ENCODE measurements at regions not wholly inside any gene's neighbourhood (a gene's known extent, or its start where the extent isn't known, plus 50 kb on each side); places are given as distances from the start of the nearest gene placed in this dataset.

DNA sequence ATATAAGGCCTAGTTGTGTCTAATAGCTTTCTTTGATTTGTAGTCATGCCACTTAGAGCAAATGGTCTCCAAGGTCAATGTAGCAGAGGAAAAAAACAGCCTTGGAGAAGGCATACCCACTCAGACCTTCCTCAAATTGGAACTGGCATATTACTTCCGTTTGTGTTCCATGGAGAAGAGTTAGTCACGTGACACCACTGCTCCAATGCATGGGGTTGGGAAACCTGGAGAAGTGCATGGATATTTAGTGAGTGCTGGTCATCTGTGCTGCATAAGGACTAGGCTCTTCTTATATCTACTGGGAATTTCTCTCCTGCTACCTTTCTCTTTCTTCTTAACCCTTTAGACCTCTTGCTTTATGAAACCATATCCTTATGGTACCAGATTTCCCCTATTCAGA, 167.8 kb downstream of the BACH1 start:
- no peak for FAIRE-seq
- H3K27ac ChIP-seq (ENCODE audit: control insufficient read depth, insufficient read depth): no peak overlapping the region
- 0 out of 2 replicates have a peak, but pooled peaks cover 4% of the 10 kb centered on the region for H3K4me1 ChIP-seq (ENCODE audit: control insufficient read depth, insufficient read depth, low read length)
- no peak for ATAC-seq
- POLR2A ChIA-PET: no interaction called here
- RAD21 ChIA-PET (ENCODE audit: unreplicated experiment): no interaction called here
- in situ Hi-C loops (cut with MboI): no loop called here
- WGBS (ENCODE audit: insufficient coverage, insufficient replicate concordance, low lambda C conversion rate, missing lambda C conversion rate): 86% methylated on average over 2 of the region's 2 CpGs
- no peak overlapping the region for H3K4me3 ChIP-seq
- intact Hi-C loops (cut with micrococcal nuclease; ENCODE audit: unreplicated experiment): no loop called here
- BruUV-seq (replicated peaks): no TSS peak
- H2AFZ ChIP-seq (ENCODE audit: control insufficient read depth, low read depth, low read length): no peak overlapping the region
- H3K27me3 ChIP-seq (replicated peaks in 1 of 2; ENCODE audit: control insufficient read depth in 2 of 2, insufficient read depth in 2 of 2, low read length in 1 of 2): no peaks in the 10 kb centered on the region
- DNase-seq (ENCODE audit: low read depth, low spot score): no peak
- H3K4me2 ChIP-seq (ENCODE audit: control insufficient read depth, insufficient read depth): no peak overlapping the region
- no peaks in the 10 kb centered on the region for H3K36me3 ChIP-seq (ENCODE audit: control insufficient read depth in 2 of 2, insufficient read depth in 2 of 2, low read length in 1 of 2)
- TF ChIP-seq FOS (IDR thresholded peaks at IDR 0.05; ENCODE audit: borderline replicate concordance, extremely low read depth, insufficient read length) (no peak), MEF2A (IDR thresholded peaks at IDR 0.05; ENCODE audit: insufficient read depth, low read depth, low read length) (no peak), HDAC2 (IDR thresholded peaks at IDR 0.05) (no peak)
- H3K9ac ChIP-seq (ENCODE audit: control insufficient read depth, insufficient read depth, low read length): no peak overlapping the region
- CTCF ChIA-PET: no interaction called here
- H3K9me3 ChIP-seq (replicated peaks; ENCODE audit: control insufficient read depth, insufficient read depth, low read length): no peaks in the 10 kb centered on the region
- no peaks in the 10 kb centered on the region for H3K79me2 ChIP-seq (ENCODE audit: control insufficient read depth, insufficient read depth, low read length)
- H4K20me1 ChIP-seq (ENCODE audit: control insufficient read depth, insufficient read depth): no peaks in the 10 kb centered on the region
- SMC1A ChIA-PET (ENCODE audit: uncharacterized antibody, unreplicated experiment): no interaction called here

- intact Hi-C loops (cut with micrococcal nuclease; ENCODE audit: unreplicated experiment) (loop anchor here (10.0 kb wide), 1 partner anchor 376 kb away; no protein-coding TSS in a partner anchor), in situ Hi-C loops (cut with MboI) (no loop called here)
- Histone ChIP-seq H3K27me3 (replicated peaks in 1 of 2; ENCODE audit: control insufficient read depth in 2 of 2, insufficient read depth in 2 of 2, low read length in 1 of 2) (no peaks in the 10 kb centered on the region), H3K9me3 (replicated peaks; ENCODE audit: control insufficient read depth, insufficient read depth, low read length) (no peaks in the 10 kb centered on the region), H3K9ac (ENCODE audit: control insufficient read depth, insufficient read depth, low read length) (no peak overlapping the region), H3K27ac (ENCODE audit: control insufficient read depth, insufficient read depth) (no peak overlapping the region), H2AFZ (ENCODE audit: control insufficient read depth, low read depth, low read length) (no peak overlapping the region), H3K36me3 (ENCODE audit: control insufficient read depth in 2 of 2, insufficient read depth in 2 of 2, low read length in 1 of 2) (no peaks in the 10 kb centered on the region), H3K4me2 (ENCODE audit: control insufficient read depth, insufficient read depth) (no peak overlapping the region), H3K4me1 (ENCODE audit: control insufficient read depth, insufficient read depth, low read length) (0 out of 2 replicates have a peak, but pooled peaks cover 4% of the 10 kb centered on the region), H4K20me1 (ENCODE audit: control insufficient read depth, insufficient read depth) (no peaks in the 10 kb centered on the region), H3K4me3 (no peak overlapping the region), H3K79me2 (ENCODE audit: control insufficient read depth, insufficient read depth, low read length) (no peaks in the 10 kb centered on the region)
- no peak for DNase-seq (ENCODE audit: low read depth, low spot score)
- 50% methylated on average over 2 of the region's 2 CpGs for WGBS (ENCODE audit: insufficient coverage, insufficient replicate concordance, low lambda C conversion rate, missing lambda C conversion rate)
- CTCF ChIA-PET: interaction anchor here (0.8 kb wide), 1 partner anchor 8 kb away, joined by 3 read pairs; no protein-coding TSS in a partner anchor
- BruUV-seq (replicated peaks): no TSS peak
- SMC1A ChIA-PET (ENCODE audit: uncharacterized antibody, unreplicated experiment): no interaction called here
- no peak for FAIRE-seq
- no peak for TF ChIP-seq MEF2A (IDR thresholded peaks at IDR 0.05; ENCODE audit: insufficient read depth, low read depth, low read length)
- TF ChIP-seq ETV6 (conservative IDR thresholded peaks at IDR 0.05 in 1 of 2, IDR thresholded peaks at IDR 0.05 in 1 of 2; ENCODE audit: borderline replicate concordance in 1 of 2, low read depth in 1 of 2): no peak
- TF ChIP-seq SMC3 (IDR thresholded peaks at IDR 0.05; ENCODE audit: borderline replicate concordance, low read length): no peak
- TF ChIP-seq IRF4 (IDR thresholded peaks at IDR 0.05; ENCODE audit: low read depth, low read length): no peak
- TF ChIP-seq, protein P1, sequence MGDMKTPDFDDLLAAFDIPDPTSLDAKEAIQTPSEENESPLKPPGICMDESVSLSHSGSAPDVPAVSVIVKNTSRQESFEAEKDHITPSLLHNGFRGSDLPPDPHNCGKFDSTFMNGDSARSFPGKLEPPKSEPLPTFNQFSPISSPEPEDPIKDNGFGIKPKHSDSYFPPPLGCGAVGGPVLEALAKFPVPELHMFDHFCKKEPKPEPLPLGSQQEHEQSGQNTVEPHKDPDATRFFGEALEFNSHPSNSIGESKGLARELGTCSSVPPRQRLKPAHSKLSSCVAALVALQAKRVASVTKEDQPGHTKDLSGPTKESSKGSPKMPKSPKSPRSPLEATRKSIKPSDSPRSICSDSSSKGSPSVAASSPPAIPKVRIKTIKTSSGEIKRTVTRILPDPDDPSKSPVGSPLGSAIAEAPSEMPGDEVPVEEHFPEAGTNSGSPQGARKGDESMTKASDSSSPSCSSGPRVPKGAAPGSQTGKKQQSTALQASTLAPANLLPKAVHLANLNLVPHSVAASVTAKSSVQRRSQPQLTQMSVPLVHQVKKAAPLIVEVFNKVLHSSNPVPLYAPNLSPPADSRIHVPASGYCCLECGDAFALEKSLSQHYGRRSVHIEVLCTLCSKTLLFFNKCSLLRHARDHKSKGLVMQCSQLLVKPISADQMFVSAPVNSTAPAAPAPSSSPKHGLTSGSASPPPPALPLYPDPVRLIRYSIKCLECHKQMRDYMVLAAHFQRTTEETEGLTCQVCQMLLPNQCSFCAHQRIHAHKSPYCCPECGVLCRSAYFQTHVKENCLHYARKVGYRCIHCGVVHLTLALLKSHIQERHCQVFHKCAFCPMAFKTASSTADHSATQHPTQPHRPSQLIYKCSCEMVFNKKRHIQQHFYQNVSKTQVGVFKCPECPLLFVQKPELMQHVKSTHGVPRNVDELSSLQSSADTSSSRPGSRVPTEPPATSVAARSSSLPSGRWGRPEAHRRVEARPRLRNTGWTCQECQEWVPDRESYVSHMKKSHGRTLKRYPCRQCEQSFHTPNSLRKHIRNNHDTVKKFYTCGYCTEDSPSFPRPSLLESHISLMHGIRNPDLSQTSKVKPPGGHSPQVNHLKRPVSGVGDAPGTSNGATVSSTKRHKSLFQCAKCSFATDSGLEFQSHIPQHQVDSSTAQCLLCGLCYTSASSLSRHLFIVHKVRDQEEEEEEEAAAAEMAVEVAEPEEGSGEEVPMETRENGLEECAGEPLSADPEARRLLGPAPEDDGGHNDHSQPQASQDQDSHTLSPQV (IDR thresholded peaks at IDR 0.05): no peak
- RAD21 ChIA-PET (ENCODE audit: unreplicated experiment): no interaction called here
- POLR2A ChIA-PET: no interaction called here
- ATAC-seq: no peak
Observed at GRCh38 chr21:29470397-29470796, 171.7 kb downstream of the BACH1 start.
